ENCODE measurements at regions not wholly inside any gene's neighbourhood (a gene's known extent, or its start where the extent isn't known, plus 50 kb on each side); places are given as distances from the start of the nearest gene placed in this dataset.
"Not testable (repeated sequence)": the region's sequence is repeated elsewhere in the genome, so short reads cannot be mapped to it uniquely, and the experiment has no call there.

- CTCF ChIA-PET: no interaction called here
- POLR2A ChIA-PET: no interaction called here
- no peak for DNase-seq (ENCODE audit: extremely low spot score)
- TF ChIP-seq ZNF384 (IDR thresholded peaks at IDR 0.05) (no peak), FOXK2 (IDR thresholded peaks at IDR 0.05) (no peak), NFRKB (IDR thresholded peaks at IDR 0.05) (no peak), CTBP1 (IDR thresholded peaks at IDR 0.05; ENCODE audit: borderline replicate concordance) (no peak)
- TF ChIP-seq, protein P1, sequence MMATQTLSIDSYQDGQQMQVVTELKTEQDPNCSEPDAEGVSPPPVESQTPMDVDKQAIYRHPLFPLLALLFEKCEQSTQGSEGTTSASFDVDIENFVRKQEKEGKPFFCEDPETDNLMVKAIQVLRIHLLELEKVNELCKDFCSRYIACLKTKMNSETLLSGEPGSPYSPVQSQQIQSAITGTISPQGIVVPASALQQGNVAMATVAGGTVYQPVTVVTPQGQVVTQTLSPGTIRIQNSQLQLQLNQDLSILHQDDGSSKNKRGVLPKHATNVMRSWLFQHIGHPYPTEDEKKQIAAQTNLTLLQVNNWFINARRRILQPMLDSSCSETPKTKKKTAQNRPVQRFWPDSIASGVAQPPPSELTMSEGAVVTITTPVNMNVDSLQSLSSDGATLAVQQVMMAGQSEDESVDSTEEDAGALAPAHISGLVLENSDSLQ (IDR thresholded peaks at IDR 0.05): no peak
Observed at GRCh38 chr16:7231762-7232161, 100.9 kb upstream of the RBFOX1 start.

DNA sequence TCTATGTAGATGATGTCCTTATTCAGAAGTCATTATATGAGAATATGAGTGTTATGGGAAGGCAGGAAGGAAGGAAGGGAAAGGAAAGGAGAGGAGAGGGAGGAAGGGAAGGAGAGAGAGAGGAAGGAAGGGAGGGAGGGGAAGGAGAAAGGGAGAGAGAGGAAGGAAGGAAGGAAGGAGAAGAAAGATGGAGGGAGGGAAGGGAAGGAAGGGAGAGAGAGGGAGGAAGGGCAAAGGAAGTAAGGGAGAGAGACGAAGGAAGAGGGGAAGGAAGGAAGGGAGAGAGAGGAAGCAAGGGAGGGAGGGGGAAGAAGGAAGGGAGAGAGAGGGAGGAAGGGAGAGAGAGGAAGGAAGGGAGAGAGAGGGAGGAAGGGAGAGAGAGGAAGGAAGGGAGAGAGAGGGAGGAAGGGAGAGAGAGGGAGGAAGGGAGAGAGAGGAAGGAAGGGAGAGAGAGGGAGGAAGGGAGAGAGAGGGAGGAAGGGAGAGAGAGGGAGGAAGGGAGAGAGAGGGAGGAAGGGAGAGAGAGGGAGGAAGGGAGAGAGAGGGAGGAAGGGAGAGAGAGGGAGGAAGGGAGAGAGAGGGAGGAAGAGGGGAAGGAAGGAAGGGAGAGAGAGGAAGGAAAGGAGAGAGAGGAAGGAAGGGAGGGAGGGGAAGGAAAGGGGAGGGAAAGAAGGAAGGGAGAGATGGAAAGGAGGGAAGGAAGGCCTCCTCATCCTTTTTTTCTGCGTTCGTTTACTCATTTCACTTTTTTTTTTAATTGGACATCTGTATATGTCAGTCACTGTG is 103.0 kb upstream of the RBFOX1 start:
- DNase-seq (ENCODE audit: extremely low spot score); CTCF ChIA-PET; POLR2A ChIA-PET: not testable (repeated sequence)

DNA sequence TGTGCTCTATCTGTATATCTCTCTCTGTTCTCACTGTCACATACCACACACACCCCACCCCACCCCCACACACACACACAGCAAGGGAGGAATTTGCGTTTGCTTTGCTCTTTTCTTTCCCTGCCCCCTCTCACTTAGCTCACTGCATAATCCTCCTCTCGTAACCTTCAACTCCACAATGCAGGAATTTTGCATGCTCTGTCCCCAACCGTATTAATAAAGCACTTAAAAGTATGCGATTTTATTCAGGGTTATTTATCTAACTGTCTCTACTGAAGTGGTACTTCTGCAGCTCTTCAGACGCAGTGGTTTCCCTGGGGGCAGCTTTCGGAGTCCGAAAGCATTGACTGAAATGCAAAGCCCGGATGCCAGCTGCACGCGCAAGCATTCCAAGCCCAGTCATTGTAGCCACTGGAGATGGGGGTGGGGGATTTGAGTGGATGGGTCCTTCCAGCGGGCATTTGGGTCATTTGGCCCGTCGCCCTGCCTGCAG is 105.4 kb upstream of the RBFOX1 start:
- CTCF ChIA-PET: no interaction called here
- DNase-seq (ENCODE audit: extremely low spot score): no peak
- TF ChIP-seq NFRKB (IDR thresholded peaks at IDR 0.05) (no peak), SP1 (IDR thresholded peaks at IDR 0.05) (no peak), BHLHE40 (IDR thresholded peaks at IDR 0.05; ENCODE audit: borderline replicate concordance) (no peak), FOXM1 (IDR thresholded peaks at IDR 0.05; ENCODE audit: borderline replicate concordance) (no peak), FOXA1 (IDR thresholded peaks at IDR 0.05) (no peak), TARDBP (IDR thresholded peaks at IDR 0.05) (no peak), SUZ12 (IDR thresholded peaks at IDR 0.05) (no peak), L3MBTL2 (conservative IDR thresholded peaks at IDR 0.05) (no peak), HDGF (IDR thresholded peaks at IDR 0.05; ENCODE audit: borderline replicate concordance) (no peak)
- TF ChIP-seq, protein P1 (IDR thresholded peaks at IDR 0.05): no peak
- POLR2A ChIA-PET: no interaction called here

DNA sequence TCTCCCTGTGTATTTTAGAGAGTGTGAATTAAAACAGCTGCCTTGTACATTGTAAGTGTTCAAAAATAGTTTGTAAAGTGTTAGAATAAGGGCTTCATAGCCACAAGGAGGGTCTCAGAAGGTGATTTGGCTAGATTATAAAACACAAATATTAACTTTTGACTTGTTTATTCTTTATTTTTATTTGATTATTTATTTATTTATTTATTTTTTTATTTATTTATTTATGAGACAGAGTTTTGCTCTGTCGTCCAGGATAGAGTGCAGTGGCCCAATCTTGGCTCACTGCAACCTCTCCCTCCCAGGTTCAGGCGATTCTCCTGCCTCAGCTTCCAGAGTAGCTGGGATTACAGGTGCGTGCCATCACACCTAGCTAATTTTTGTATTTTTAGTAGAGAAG is 111.5 kb upstream of the RBFOX1 start:
- ChIA-PET POLR2A (no interaction called here), CTCF (no interaction called here)
- TF ChIP-seq NFRKB (IDR thresholded peaks at IDR 0.05) (no peak), TARDBP (IDR thresholded peaks at IDR 0.05) (no peak), ARNT (IDR thresholded peaks at IDR 0.05) (no peak), FOXA1 (IDR thresholded peaks at IDR 0.05) (no peak), BHLHE40 (IDR thresholded peaks at IDR 0.05; ENCODE audit: borderline replicate concordance) (no peak), FOXM1 (IDR thresholded peaks at IDR 0.05; ENCODE audit: borderline replicate concordance) (no peak), CTBP1 (IDR thresholded peaks at IDR 0.05; ENCODE audit: borderline replicate concordance) (no peak), L3MBTL2 (conservative IDR thresholded peaks at IDR 0.05) (no peak), FOXK2 (IDR thresholded peaks at IDR 0.05) (no peak), ZNF384 (IDR thresholded peaks at IDR 0.05) (no peak), SUZ12 (IDR thresholded peaks at IDR 0.05) (no peak), ELF4 (IDR thresholded peaks at IDR 0.05) (no peak), HDGF (IDR thresholded peaks at IDR 0.05; ENCODE audit: borderline replicate concordance) (no peak), SP1 (IDR thresholded peaks at IDR 0.05) (no peak), LEF1 (IDR thresholded peaks at IDR 0.05; ENCODE audit: borderline replicate concordance) (no peak)
- TF ChIP-seq, protein P1 (IDR thresholded peaks at IDR 0.05): no peak
- DNase-seq (ENCODE audit: extremely low spot score): no peak

DNA sequence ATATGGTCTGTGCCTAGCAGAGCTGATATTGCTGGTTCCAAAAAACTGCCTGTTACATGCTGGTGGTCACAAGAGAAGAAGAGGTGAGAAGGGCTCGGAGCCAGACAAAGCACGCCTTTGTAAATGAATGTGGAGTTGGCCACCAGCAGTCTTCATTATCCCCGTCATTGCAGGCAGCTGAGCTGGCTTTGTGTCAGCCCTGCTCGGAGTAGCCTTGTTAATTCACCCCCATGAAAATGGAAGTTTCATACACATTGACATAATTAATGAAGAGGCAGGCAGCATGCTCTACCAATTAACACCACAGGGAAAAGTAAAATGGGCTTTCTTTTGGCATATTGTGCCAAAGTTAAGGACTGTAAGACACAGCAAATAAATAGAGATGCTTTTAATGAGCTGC is 113.7 kb upstream of the RBFOX1 start:
- DNase-seq (ENCODE audit: extremely low spot score): no peak
- ChIA-PET POLR2A (no interaction called here), CTCF (no interaction called here)
- TF ChIP-seq ZNF384 (IDR thresholded peaks at IDR 0.05) (no peak), LEF1 (IDR thresholded peaks at IDR 0.05; ENCODE audit: borderline replicate concordance) (no peak), NFRKB (IDR thresholded peaks at IDR 0.05) (no peak), CTBP1 (IDR thresholded peaks at IDR 0.05; ENCODE audit: borderline replicate concordance) (no peak), ELF4 (IDR thresholded peaks at IDR 0.05) (no peak), BHLHE40 (IDR thresholded peaks at IDR 0.05; ENCODE audit: borderline replicate concordance) (no peak), FOXA1 (IDR thresholded peaks at IDR 0.05) (no peak), FOXK2 (IDR thresholded peaks at IDR 0.05) (no peak), L3MBTL2 (conservative IDR thresholded peaks at IDR 0.05) (no peak), HDGF (IDR thresholded peaks at IDR 0.05; ENCODE audit: borderline replicate concordance) (no peak), TARDBP (IDR thresholded peaks at IDR 0.05) (no peak), SUZ12 (IDR thresholded peaks at IDR 0.05) (no peak), ARNT (IDR thresholded peaks at IDR 0.05) (no peak)
- TF ChIP-seq, protein P1 (IDR thresholded peaks at IDR 0.05): no peak

DNA sequence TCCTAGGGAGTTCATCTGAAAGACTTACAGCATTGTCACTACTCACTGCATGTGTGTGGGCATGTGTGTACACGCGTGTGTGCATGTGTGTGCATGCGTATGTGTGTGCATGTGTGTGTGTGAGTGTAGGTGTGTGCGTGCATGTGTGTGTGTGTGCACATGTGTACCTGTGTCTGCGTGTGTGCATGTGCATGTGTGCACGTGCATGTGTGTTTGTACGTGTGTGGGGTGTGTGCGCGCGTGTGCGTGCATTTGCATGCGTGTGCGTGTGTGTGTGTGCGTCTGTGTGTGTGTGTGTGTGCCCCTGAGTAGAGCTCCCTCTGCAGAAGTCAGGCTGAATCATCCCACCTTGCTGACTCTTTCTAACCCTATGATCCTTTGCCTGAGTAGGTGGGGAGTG is 114.8 kb upstream of the RBFOX1 start:
- TF ChIP-seq TARDBP (IDR thresholded peaks at IDR 0.05) (no peak), FOXM1 (IDR thresholded peaks at IDR 0.05; ENCODE audit: borderline replicate concordance) (no peak), LEF1 (IDR thresholded peaks at IDR 0.05; ENCODE audit: borderline replicate concordance) (no peak), ELF4 (IDR thresholded peaks at IDR 0.05) (no peak)
- TF ChIP-seq, protein P1 (IDR thresholded peaks at IDR 0.05): no peak
- ChIA-PET CTCF (no interaction called here), POLR2A (no interaction called here)
- DNase-seq (ENCODE audit: extremely low spot score): no peak
